Ammon's horn (tissue), 1 donor: ENCODE measurements at regions not wholly inside any gene's neighbourhood (a gene's known extent, or its start where the extent isn't known, plus 50 kb on each side); places are given as distances from the start of the nearest gene placed in this dataset.
"Not testable (repeated sequence)": the region's sequence is repeated elsewhere in the genome, so short reads cannot be mapped to it uniquely, and the experiment has no call there.

Experiments
- DNase-seq: peaks from one replicate; pipeline ENCODE4 v3.0.0-alpha.2; 2016; ENCODE audit warnings: low spot score

DNA sequence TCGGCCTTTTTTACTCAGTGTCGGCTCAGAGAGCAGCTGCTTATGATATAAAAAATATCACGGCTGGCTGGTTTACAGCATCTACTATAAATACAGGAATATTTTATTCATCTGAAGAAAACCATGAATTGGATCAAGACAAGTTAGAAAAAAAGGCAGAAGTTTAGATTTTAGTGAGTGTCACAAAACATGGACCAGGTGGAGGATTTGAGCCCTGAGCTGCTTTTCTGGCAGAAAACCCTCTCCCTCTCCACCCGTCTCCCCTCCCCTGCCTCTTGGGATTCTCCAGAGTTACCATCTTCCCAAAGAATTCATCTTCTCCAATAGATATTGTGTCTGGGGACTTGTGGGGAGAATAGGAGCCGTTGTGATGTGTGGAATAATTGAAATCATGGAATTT is 142.8 kb upstream of the RAI2 start:
- no peak for DNase-seq

GRCh38 chrX:18002791-18003190 is 141.7 kb upstream of the RAI2 start:
- no peak for DNase-seq

GRCh38 chrX:17994429-17994828 is 133.3 kb upstream of the RAI2 start:
- DNase-seq, result no peak

GRCh38 chrX:17993062-17993461 is 132.0 kb upstream of the RAI2 start:
- no peak for DNase-seq

DNA sequence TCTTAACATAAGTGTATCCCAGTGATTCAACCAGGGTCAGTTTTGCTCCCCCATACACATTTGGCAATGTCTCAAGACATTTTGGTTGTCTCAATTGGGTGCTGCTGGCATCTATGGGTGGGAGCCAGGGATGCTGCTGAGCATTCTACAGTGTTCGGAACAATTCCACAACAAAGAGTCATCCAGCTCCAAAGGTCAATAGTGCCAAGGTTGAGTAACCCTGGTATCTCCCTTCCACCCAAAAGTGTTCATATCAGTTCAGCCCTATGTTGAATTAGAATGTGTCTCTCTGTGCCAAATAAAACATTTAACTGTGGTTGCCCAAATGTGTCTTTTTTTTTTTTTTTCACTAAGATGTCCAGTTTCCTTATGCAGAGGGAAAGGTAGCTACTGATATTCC is 129.4 kb upstream of the RAI2 start:
- DNase-seq, result no peak

- no peak for DNase-seq
These were observed 126.7 kb upstream of the RAI2 start for GRCh38 chrX:17987783-17988182.

DNA sequence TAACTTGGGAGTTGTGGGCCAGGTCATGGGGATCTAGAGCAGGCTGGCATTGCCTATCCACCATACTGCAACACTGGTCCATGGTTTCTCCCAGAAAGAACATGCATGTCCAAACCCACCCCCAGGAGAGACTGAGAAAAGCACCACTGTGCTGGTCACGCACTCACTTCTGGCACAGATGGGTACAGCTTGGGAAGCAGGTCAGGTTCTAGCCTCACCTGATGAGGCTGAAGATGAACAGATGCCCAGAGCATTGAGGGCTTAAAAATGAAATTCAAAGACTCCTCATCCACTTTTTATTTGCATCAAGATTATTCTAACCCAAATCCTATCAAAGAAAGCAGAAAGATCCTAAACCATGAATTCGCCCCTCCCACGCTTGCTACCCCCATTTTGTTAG is 125.9 kb upstream of the RAI2 start:
- no peak for DNase-seq

- DNase-seq, result no peak
These were observed 125.3 kb upstream of the RAI2 start for GRCh38 chrX:17986440-17986839.

GRCh38 chrX:17984415-17984814 is 123.3 kb upstream of the RAI2 start:
- no peak for DNase-seq

DNA sequence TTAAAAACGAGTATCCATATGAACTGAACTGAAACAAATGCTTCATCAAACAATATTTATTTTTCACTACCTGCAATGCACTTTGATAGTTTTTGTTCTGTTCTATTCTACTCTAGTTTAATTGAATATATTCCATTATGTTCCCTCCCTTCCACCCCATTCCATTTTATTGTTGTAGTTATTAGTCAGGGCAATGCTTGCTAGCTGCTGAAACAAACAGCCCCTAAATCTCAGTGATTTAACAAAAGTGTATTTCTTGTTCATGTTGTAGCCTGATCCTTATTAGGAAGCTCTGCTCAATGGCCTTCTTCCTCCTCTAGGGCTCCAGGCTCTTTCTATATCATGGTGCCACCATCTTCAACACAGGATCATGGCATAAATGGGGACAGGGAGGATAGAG is 122.3 kb upstream of the RAI2 start:
- DNase-seq, result no peak

- no peak for DNase-seq
These were observed 116.6 kb upstream of the RAI2 start for GRCh38 chrX:17977696-17978095.

DNA sequence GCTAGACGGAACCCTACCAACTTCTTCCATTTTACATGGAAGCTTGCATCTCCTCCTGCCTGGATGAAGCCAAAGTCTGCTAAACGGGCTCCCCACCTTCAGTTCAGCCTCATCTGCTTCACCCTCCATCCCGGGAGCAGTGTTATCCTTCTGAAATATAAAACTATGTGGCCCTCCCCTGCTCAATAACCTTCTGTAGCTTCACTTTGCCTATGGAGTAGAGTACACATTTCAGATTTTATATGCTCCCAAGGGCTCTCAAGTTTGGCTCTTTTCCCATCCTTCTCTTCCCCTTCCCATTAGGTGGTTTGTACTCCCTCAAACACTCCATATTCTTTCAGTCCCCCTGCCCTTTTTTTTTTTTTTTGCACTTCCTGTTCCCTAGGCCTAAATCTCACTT is 115.9 kb upstream of the RAI2 start:
- DNase-seq, result no peak

DNA sequence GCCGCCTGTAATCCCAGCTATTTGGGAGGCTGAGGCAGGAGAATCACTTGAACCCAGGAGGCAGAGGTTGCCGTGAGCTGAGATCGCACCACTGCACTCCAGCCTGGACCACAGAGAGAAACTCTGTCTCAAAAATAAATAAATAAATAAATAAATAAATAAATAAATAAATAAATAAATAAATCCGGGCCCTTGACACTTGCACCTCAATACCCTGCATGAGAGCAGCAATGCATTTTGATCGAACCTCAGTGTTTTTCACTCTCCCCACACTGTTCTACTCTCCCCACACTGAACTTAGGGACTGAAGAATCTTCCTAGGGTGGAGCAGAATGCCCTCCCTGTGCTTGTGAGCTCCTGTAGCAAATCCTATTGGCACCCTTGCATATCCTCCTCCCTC is 114.3 kb upstream of the RAI2 start:
- not testable (repeated sequence) for DNase-seq

DNA sequence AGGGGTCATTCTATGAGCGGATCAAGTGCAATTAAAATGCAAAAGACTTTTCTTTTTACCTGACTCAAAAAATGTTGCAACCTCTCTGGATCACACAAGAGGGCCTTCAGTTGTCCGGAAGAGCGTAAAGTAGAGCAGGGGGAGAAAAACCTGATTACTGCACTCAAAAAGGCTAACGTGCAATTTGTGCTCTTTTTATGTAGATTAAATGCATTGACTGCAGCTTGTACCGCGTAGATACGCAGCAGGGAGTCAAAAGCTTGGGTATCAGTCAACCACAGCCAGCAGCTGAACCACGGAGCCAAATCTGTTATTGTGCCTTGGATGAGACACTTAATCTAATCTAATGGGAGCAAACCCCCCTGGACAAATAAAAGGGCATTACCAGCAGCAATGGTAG is 107.3 kb upstream of the RAI2 start:
- DNase-seq, result no peak

DNA sequence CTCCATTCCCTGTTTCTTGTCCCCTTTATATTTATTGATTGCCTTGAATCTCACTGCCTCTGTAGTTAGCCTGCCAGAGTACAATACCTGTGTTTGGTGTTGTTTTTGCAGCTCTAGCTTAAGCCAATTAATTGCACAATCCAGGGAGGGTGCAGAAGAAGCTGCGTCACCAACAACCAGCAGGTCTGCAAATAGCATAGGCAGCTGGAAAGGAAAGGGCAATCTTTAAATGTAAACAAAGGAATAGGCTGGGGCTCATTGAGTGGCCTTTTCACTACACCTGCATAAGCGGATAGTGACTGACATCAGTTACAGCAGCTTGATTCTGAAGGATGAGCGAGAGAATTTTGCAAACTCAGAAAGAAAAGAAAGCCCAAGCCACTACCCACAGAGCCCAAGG is 106.8 kb upstream of the RAI2 start:
- no peak for DNase-seq

DNA sequence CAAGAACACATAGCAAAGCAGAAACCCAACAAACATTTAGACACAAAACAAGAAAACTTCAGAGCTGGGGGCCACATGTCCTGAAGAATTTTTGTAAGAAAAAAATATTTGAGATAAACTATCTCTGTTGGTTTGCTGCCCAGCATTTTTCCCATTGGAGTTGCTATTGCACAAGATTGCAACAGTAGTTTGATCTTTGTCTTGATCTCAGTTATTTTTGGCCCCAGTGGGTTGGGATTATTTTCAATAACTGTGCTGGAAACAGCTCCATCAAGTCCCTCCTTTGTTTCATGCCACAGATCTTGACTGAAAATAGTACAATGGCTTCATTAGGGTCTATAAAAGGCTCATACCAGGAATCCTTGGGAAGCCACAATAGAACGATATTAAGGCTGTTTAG is 103.8 kb upstream of the RAI2 start:
- no peak for DNase-seq

GRCh38 chrX:17960891-17961290 is 99.8 kb upstream of the RAI2 start:
- no peak for DNase-seq

GRCh38 chrX:17944833-17945497 is 83.9 kb upstream of the RAI2 start:
- no peak for DNase-seq

DNA sequence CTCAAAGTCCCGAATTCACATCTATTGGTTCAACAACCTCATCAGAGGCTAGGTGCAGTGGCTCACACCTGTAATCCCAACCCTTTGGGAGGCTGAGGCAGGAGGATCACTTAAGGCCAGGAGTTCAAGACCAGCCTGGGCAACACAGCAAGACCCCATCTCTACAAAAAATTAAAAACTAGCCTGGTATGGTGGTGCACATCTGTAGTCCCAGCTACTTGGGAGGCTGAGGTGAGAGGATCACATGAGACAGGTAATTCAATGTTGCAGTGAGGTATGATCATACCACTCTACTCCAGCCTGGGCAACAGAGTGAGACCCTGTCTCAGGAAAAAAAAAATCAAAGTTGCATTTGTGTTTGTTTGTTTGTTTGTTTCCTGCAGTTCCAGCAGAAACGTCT is 80.1 kb upstream of the RAI2 start:
- DNase-seq, result not testable (repeated sequence)

GRCh38 chrX:17939724-17940123 is 78.6 kb upstream of the RAI2 start:
- no peak for DNase-seq

- no peak for DNase-seq
These were observed 72.8 kb upstream of the RAI2 start for GRCh38 chrX:17933856-17934255.

DNA sequence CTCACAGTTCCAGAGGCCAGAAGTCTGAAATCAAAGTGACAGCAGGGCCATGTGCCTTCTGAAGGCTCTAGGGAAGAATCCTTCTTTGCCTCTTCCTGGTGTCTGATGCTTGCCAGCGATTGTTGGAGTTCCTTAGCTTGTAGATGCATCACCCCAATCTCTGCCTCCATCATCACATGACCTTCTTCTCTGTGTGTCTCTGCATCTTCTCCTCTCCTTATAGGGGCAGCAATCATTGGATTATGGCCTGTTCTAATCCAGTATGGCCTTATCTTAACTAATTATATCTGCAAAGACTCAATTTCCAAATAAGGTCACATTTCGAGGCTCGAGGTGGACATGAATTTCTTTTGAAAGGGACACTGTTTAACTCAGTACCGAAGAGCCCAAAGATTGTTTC is 71.7 kb upstream of the RAI2 start:
- DNase-seq, result no peak

GRCh38 chrX:17931855-17932254 is 70.8 kb upstream of the RAI2 start:
- no peak for DNase-seq

- DNase-seq, result no peak
These were observed 69.8 kb upstream of the RAI2 start for GRCh38 chrX:17930850-17931249.

DNA sequence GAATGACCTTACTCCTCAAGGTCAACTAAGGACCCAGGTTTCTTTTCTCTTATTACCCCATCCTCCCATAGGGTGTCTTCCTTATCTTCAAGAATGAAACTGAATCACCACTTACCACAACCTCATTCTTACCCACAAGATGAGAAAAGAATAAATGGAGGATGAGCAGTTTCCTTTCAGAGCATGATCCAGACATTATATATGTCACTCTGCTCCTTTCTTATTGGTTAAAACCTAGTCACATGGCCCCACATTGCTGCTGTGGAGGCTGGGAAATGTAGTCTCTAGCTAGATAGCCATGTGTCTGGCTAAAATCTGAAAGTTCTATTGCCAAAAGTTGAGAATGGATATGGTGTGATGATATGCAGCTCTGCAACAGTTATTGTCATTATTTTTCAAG is 62.4 kb upstream of the RAI2 start:
- no peak for DNase-seq
